Ovary (tissue), 7 donors: ENCODE measurements at regions not wholly inside any gene's neighbourhood (a gene's known extent, or its start where the extent isn't known, plus 50 kb on each side); places are given as distances from the start of the nearest gene placed in this dataset.

Experiments
- DNase-seq, 5 donors: peaks; one replicate each; pipeline ENCODE4 v3.0.0-alpha.2; 2019 to 2020
- H3K27ac ChIP-seq, 2 donors: fragments of 200-600 bp; one replicate each; pipeline versions ENCODE4 v1.5.1 to v1.8.0; 2019 to 2022
- H3K27me3 ChIP-seq: fragments of 200-600 bp; one replicate; pipeline ENCODE4 v1.8.0; 2022
- H3K36me3 ChIP-seq: fragments of 200-600 bp; sonication (generic); one replicate; pipeline ENCODE4 v1.5.1; 2019
- H3K4me1 ChIP-seq: one replicate; pipeline ENCODE4 v1.8.1; 2013; ENCODE audit warnings: mild to moderate bottlenecking, moderate library complexity; ENCODE audit not compliant: insufficient read depth
- H3K4me3 ChIP-seq: fragments of 200-600 bp; sonication (generic); one replicate; pipeline ENCODE4 v1.5.1; 2017
- H3K9me3 ChIP-seq, 2 donors: fragments of 200-600 bp in 1 of 2; sonication (generic) in 1 of 2; one replicate each; pipeline versions ENCODE4 v1.5.1 to v1.8.1; 2013 to 2019; ENCODE audit warnings: mild to moderate bottlenecking in 1 of 2, moderate library complexity in 1 of 2
- EP300 ChIP-seq: sonication (generic); formaldehyde crosslinking; IDR thresholded peaks from one replicate; pipeline ENCODE4 v1.6.1; 2017; ENCODE audit warnings: antibody characterized with exemption
- POLR2A ChIP-seq: fragments of 450-650 bp; IDR thresholded peaks from one replicate; pipeline ENCODE4 v1.6.1; 2017; ENCODE audit warnings: antibody characterized with exemption, mild to moderate bottlenecking, moderate library complexity
- WGBS, 3 donors: extraction: QIAGEN DNeasy Blood & Tissue Kit in 1 of 3; methylation state at CpG; one replicate each; pipeline versions ENCODE4 v1.1.5 to v1.1.7; 2013 to 2017; 5-methylcytosine and 5-hydroxymethylcytosine counted together
- intact Hi-C, 4 donors: fragments of 100-400 bp; cut with DNase I; formaldehyde crosslinking; loops; one replicate each; pipeline versions ENCODE4 v1.11.0 to v1.15.1; 2022 to 2023
- TF ChIP-seq, protein P1 (sequence below), 3 donors: fragments of 450-650 bp in 2 of 3; fragments of 200-600 bp in 1 of 3; IDR thresholded peaks; one replicate each; pipeline versions ENCODE4 v1.5.1 to v1.8.0; 2016 to 2022; ENCODE audit warnings: antibody characterized with exemption in 3 of 3, mild to moderate bottlenecking in 1 of 3
- donor health status: DM: no; HTN: no; CAD: no; lungs with moderate emphysema.
- donor health status: DM: no; HTN: no; CAD: no.
- donor health status: Bipolar disorder and iron deficiency.
- donor health status: DM: no; HTN: no; CAD: no.
- donor health status: DM: yes; HTN: yes; CAD: no.

DNA sequence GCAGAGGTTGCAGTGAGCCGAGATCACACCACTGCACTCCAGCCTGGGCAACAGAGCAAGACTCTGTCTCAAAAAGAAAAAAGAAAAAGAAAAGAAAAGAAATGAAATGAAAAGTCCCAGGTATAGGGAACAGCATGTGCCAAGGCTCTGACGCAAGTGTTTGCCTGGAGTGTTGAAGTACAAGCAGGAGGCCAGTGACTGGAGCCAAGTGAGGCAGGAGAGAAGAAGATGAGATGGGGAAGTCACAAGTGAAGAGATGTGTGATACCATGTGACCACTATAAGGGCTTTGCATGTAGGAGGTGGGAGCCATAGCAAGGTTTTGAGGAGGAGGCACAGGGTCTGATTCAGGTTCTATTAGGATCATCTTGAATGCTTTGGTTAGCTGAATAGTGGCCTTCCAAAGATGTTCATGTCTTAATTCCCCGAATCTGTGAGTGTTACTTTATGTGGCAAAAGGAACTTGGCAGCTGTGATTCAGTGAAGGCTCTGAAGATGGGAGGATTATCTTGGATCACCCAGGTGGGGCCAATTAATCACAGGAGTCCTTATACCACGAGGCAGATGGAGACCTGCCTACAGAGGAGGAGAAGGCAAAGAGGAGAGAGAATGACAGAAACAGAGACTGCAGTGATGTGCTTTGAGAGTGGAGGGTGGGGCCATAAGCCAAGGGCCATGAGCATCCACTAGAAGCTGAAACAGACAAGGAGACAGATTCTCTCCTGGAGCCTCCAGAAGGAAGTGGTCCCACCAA, 91.1 kb upstream of the PTPN1 start:
- Histone ChIP-seq H3K27ac (no peak overlapping the region), H3K27me3 (no peaks in the 10 kb centered on the region), H3K4me3 (no peak overlapping the region), H3K4me1 (peaks cover 14% of the 10 kb centered on the region), H3K9me3 (no peaks in the 10 kb centered on the region), H3K36me3 (no peaks in the 10 kb centered on the region)
- WGBS, 3 donors = 74 to 80% (median 78%) methylated on average over 4 of the region's 4 CpGs
- DNase-seq = no peak
- intact Hi-C loops = loop anchor here in 1 of 4 donors (5.0 kb wide), 1 partner anchor 112 kb away; no protein-coding TSS in a partner anchor
- TF ChIP-seq POLR2A = no peak
- TF ChIP-seq EP300 = no peak
- TF ChIP-seq, protein P1, sequence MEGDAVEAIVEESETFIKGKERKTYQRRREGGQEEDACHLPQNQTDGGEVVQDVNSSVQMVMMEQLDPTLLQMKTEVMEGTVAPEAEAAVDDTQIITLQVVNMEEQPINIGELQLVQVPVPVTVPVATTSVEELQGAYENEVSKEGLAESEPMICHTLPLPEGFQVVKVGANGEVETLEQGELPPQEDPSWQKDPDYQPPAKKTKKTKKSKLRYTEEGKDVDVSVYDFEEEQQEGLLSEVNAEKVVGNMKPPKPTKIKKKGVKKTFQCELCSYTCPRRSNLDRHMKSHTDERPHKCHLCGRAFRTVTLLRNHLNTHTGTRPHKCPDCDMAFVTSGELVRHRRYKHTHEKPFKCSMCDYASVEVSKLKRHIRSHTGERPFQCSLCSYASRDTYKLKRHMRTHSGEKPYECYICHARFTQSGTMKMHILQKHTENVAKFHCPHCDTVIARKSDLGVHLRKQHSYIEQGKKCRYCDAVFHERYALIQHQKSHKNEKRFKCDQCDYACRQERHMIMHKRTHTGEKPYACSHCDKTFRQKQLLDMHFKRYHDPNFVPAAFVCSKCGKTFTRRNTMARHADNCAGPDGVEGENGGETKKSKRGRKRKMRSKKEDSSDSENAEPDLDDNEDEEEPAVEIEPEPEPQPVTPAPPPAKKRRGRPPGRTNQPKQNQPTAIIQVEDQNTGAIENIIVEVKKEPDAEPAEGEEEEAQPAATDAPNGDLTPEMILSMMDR (IDR thresholded peaks at IDR 0.05) = no peak

GRCh38 chr20:50420380-50420779, 89.8 kb upstream of the PTPN1 start:
- WGBS, 3 donors = 92 to 94% (median 93%) methylated on average over 7 of the region's 7 CpGs
- Histone ChIP-seq H3K36me3 (no peaks in the 10 kb centered on the region), H3K27ac (no peak overlapping the region), H3K9me3 (no peaks in the 10 kb centered on the region), H3K4me3 (no peak overlapping the region), H3K4me1 (peaks cover 11% of the 10 kb centered on the region), H3K27me3 (no peaks in the 10 kb centered on the region)
- TF ChIP-seq POLR2A (no peak), EP300 (no peak)
- TF ChIP-seq, protein P1 (IDR thresholded peaks at IDR 0.05) = no peak
- DNase-seq = no peak
- intact Hi-C loops = no loop called here

DNA sequence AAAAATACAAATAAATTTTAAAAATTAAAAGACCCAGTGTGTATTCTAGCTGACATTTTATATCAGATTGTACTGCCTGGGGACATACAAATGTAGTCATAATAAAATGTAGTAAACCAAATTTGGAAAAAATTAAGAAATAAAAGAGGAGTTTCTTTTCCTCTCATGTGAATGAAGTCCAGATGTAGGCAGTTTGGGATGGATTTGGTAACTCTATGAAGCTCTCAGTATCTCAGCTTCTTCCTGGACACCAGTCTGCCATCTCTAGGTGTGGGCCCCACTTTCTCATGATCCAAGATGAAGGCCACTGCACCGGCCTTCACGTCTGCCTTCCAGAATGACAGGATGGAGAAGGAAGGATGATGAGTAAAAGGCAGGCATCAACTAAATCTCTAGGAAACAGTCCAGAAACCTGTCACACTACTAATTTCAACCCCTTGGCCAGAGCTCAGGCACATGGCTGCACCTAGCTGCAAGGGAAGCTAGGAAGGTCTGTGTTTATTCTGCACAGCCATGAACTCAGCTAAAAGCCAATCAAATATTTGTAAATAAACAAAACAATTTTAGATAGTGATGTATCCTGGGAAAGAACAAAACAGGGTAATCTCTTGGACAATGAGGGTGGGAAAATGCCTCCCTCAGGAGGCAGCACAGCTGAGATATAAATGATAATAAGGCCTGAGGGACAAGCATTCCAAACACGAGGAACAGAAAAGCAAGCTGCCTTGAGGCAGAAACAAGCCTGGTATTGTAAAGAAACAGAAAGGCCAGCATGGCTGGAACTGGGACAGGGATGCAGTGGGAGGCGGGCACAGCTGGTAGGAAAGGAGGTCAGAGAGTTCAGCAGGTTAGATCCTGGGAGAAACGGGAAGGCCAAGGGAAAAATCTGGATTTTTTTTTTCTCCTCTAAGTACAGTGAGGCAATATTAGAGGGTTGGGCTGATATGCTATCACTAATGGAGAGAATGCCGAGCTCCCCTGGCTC, 88.5 kb upstream of the PTPN1 start:
- TF ChIP-seq EP300 (no peak), POLR2A (no peak)
- TF ChIP-seq, protein P1 (IDR thresholded peaks at IDR 0.05) = no peak
- no peak for DNase-seq
- 79 to 86% (median 79%) methylated on average over 6 of the region's 6 CpGs for WGBS, 3 donors
- no peak overlapping the region for H3K4me3 ChIP-seq
- no peak overlapping the region for H3K27ac ChIP-seq
- no peaks in the 10 kb centered on the region for H3K27me3 ChIP-seq
- peaks cover 4% of the 10 kb centered on the region for H3K4me1 ChIP-seq
- no peaks in the 10 kb centered on the region for H3K9me3 ChIP-seq
- no peaks in the 10 kb centered on the region for H3K36me3 ChIP-seq
- intact Hi-C loops = loop anchor here in 1 of 4 donors (2.0 kb wide), 1 partner anchor 25 kb away; no protein-coding TSS in a partner anchor

DNA sequence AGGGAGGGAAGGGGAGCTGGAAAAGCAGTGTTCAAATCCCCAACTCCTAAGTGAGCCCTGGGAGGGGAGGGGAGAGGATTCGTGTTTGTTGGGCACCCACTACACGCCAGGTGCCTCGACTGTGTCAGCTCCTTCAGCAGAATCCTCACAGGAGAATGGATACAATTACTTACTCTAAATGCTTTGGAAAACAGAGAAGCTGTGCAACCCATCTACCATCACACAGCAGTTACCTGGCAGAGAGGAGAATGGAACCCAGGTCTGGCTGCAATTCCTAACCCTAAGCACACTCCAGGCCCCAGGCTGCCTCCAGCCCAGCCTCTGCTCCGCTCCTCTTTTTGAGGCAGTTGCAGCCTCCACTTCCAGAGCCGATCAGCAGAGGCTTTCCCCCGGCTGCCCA, 86.4 kb upstream of the PTPN1 start:
- H3K9me3 ChIP-seq = no peaks in the 10 kb centered on the region
- WGBS, 3 donors = 75 to 81% (median 76%) methylated on average over 6 of the region's 6 CpGs

More for the DNA sequence above, 86.4 kb upstream of the PTPN1 start:
- intact Hi-C loops = loop anchor here in 1 of 4 donors (2.0 kb wide), 1 partner anchor 27 kb away; no protein-coding TSS in a partner anchor
- no peaks in the 10 kb centered on the region for H3K27me3 ChIP-seq
- no peak for DNase-seq
- TF ChIP-seq EP300 (no peak), POLR2A (no peak)
- TF ChIP-seq, protein P1 (IDR thresholded peaks at IDR 0.05) = no peak
- H3K36me3 ChIP-seq = no peaks in the 10 kb centered on the region
- H3K4me3 ChIP-seq = no peak overlapping the region
- H3K4me1 ChIP-seq = peaks cover 4% of the 10 kb centered on the region
- H3K27ac ChIP-seq = no peak overlapping the region
